GM18511 (cell line): ENCODE measurements at regions not wholly inside any gene's neighbourhood (a gene's known extent, or its start where the extent isn't known, plus 50 kb on each side); places are given as distances from the start of the nearest gene placed in this dataset.
A peak's percentile ranks its signal among the peaks of the same experiment; 100 is the strongest.

Source experiments
- ATAC-seq: cut with Tn5 transposase; IDR thresholded peaks from one replicate; pipeline ENCODE4 v1.9.1; 2021; ENCODE audit warnings: mild to moderate bottlenecking, moderate library complexity; ENCODE audit not compliant: unreplicated experiment

GRCh38 chr14:31964490-31964889, 112.6 kb upstream of the ARHGAP5 start:
- ATAC-seq, result no peak

- no peak for ATAC-seq
Measured at GRCh38 chr14:31965071-31965734, 111.9 kb upstream of the ARHGAP5 start.

DNA sequence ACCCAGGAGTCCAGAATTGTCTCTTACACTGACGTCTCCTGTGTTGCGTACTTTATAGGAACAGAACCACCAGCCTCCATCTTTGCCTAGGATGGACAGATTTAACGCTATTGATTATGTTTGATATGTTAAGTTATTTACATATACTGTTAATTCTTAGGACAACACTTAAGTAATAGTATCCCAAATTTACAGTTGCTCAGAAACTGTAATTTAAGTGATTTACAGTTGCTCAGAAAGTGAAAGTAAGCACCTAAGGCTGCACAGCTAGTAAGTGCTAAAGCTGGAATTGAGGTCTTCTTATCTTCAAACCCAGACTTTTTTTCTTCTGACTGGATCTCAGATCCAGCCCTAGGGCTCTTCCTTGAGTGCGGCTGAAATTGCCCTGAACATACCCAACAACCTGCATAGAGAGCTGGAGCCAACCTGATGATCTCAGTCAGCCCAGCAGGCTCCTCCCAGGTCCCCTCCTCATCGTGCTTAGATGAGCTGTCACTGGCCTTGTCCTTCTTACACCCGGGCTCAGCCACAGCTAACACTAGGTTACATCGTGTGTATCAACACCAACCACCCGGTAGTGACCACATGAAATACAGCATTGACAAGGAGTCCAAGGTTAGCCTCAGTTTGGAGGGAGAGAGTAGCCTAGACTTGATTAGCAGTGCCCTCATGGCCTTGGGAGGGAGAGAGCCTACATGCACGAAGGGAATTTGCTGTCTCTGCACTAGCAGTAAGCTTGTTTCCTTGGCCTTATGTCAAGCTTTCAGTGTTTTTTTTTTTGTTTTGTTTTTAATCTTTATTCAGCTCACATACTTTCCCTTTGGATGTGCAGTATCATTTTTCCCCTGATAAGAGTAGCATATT, 111.1 kb upstream of the ARHGAP5 start:
- no peak for ATAC-seq

- no peak for ATAC-seq
Measured at GRCh38 chr14:31966896-31967668, 110.0 kb upstream of the ARHGAP5 start.

DNA sequence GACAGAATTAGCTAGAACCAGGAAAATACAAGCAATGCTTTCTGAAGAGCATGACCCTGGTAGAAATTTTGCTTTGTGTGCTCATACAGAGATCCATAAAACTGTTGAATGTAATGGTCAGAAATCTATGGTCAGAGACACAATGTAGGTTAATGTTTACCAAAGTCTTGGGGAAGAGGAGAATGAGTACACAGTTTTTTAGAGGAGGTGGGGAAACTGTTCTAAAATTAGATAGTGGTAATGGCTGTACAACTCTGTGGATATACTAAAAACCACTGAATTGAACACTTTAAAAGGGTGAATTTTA, 109.5 kb upstream of the ARHGAP5 start:
- ATAC-seq, result peak; percentile 53

DNA sequence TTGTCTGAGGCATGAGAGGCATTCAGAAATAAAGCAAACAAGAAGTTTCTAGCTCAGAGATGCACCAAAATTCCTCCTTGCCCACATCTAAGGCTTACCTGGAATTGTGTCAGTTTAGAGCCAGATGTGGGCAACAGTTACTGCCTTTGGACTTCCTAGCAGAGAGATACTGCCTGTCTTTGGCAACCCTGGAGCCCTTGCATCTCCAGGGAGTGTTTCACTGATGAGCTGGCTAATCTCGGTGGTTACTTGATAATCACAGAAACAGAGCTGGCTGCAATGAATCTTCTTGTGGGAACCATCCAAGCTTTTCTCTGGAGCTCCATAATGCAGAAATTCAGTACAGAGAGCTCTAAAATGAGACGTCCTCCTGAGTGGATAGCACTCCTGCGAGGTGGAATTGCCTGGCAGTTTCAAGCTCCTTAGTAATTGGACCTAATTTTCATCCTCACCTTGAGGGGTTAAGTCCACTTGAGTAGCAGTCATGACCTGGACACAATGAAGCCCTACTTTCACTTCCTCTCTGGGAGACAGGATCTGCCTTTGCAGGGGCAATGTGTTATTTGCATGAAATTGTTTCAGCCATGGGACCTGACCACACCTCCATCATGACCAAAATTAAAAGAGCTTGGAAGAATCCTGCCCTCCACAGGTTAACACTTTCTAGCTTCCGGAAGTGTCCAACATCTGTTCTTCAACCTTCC, 108.8 kb upstream of the ARHGAP5 start:
- ATAC-seq, result peak; percentile 77

GRCh38 chr14:31968956-31969698, 108.0 kb upstream of the ARHGAP5 start:
- no peak for ATAC-seq

GRCh38 chr14:31969699-31970240, 107.3 kb upstream of the ARHGAP5 start:
- no peak for ATAC-seq

GRCh38 chr14:31970744-31971143, 106.4 kb upstream of the ARHGAP5 start:
- ATAC-seq, result no peak

DNA sequence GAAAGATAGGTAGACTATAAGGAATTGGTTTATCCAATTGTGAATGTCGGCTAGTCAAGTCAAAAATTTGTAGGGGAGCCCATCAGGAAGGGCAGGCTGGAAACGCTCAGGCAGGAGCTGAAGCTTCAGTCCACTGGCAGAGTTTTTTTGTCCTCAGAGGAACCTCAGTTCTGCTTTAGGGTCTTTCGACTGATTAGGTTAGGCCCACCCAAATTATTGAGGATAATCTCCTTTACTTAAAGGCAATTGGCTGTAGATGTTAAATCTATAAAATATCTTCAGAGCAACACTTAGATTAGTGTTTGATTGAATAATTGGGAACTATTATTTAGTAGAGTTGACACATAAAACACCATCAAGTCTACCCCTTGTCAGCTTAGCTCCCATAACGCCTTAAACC, 105.5 kb upstream of the ARHGAP5 start:
- no peak for ATAC-seq

DNA sequence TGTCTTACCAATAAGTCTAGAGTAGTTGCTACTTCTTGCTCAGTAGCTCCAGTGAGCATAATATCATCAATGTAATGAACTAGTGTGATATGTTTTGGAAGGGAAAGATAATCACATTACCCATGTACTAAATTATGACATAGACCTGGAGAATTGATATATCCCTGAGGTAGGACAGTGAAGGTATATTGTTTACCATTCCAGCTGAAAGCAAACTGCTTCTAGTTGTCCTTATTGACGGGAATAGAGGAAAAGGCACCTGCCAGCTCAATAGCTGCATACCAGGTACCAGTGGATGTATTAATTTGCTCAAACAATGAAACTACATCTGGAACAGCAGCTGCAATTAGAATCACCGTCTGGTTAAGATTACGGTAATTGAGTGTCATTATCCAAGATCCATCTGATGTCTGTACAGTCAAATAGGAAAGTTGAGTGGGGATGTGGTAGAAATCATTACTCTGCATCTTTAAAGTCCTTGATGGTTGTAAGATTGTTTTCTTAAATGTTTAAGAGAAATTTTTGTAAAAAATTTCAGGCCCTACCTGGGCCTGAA, 100.0 kb upstream of the ARHGAP5 start:
- no peak for ATAC-seq

DNA sequence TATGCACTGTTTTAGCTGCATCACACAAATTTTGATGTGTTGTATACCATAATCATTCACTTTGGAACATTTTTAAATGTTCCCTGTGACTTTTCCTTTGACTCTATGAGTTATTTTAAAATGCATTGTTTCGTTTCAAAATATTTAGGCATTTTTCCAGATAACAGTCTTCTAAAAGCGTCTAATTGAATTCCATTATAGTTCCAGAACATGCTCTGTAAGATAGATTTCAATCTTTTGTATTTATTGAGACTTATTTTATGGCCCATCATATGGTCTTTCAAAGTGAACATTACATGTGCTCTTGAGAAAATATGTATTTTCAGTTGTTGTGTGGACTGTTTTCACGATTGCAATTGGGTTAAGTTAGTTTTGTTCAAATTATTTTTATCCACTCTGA, 98.7 kb upstream of the ARHGAP5 start:
- no peak for ATAC-seq

DNA sequence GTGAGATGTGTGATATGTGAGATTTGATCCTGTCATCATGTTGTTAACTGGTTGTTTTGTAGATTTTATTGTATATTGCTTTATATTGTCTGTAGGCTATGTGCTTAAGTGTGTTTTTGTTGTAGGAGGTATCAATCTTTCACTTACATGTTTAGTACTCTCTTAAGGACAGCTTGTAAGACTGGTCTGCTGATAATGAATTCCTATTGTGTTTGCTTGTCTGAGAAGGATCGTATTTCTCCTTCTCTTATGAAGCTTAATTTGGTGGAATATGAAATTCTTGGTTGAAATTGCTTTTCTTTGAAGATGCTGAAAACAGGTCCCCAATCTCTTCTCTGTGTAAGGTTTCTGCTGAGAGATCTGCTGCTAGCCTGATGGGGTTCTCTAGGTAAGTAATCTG, 94.5 kb upstream of the ARHGAP5 start:
- ATAC-seq, result no peak

DNA sequence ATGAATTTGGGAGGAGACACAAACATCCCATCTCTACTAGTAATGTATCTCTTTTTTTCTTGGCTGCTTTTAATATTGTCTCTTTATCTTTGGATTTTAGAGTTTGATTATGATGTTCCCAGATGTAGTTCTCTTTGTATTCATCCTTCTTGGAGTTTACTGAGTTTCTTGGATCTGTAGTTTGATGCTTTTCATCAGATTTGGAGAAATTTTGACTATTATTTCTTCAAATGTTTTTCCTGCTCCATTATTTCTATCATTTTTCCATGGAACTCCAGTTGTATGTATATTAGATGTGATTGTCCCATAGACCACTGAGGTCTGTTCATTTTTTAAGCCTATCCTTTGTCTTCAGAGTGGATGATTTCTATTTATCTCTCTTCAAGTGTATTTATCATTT, 90.7 kb upstream of the ARHGAP5 start:
- ATAC-seq, result no peak

GRCh38 chr14:31987721-31988120, 89.4 kb upstream of the ARHGAP5 start:
- no peak for ATAC-seq

DNA sequence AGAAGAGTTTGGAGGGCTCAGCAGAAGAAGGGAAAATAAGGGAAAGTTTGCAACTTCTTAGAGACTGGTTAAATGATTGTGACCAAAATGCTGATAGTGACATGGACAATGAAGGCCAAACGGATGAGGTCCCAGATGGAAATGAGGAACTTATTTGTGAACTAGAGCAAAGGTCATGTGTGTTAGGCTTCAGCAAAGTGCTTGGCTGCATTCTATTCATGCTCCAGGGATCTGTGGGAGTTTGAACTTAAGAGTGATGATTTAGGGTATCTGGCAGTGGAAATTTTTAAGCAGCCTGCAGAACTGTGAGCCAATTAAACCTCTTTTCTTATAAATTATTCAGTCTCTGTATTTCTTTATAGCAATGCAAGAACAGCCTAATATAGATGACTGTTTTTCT, 88.9 kb upstream of the ARHGAP5 start:
- no peak for ATAC-seq

DNA sequence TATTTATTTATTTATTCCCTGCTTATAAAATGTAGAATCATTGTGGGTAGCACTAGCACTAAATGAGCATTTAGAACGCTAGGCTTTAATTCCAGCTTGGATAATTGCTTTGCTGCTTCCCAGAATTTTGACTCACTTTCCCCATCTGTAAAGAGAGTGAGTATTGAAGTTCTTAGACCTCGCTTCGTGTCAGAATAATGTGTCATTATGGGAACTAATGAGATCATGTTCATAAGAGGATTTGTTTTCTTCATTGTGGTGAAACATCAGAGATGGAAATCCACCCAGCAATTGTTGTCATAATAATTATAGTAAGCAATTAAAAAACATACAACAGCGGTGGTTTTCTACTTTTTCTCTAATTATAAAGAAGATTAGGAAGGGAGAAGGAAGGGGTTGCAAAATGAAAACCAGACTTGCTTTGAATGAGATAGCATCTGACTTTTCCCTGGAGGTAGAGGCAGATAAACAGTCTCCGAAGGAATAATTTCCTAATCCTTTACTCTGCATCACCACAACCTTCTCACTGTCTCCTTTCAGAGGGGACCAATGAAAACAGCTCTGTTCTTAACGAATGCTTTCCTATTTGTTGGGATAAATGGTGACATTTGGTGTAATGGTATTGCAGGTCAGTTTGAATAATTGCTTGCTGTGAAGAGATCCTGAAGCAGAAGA, 86.8 kb upstream of the ARHGAP5 start:
- ATAC-seq, result no peak

GRCh38 chr14:31990926-31991572, 86.1 kb upstream of the ARHGAP5 start:
- no peak for ATAC-seq

GRCh38 chr14:31992011-31992447, 85.1 kb upstream of the ARHGAP5 start:
- ATAC-seq, result no peak
